SK-N-SH (cell line): ENCODE measurements at regions not wholly inside any gene's neighbourhood (a gene's known extent, or its start where the extent isn't known, plus 50 kb on each side); places are given as distances from the start of the nearest gene placed in this dataset.

Experiments used
- CTCF ChIP-seq: fragments of 200-600 bp; sonication (generic); IDR thresholded peaks from 2 replicates; pipeline ENCODE4 v1.6.1; 2017; ENCODE audit warnings: antibody characterized with exemption, mild to moderate bottlenecking, moderate library complexity
- NFIC ChIP-seq: IDR thresholded peaks from 2 replicates; pipeline ENCODE4 v1.4.0; 2012; ENCODE audit warnings: borderline replicate concordance
- PBX3 ChIP-seq: IDR thresholded peaks from 2 replicates; pipeline ENCODE4; 2012
- POLR2AphosphoS5 ChIP-seq: IDR thresholded peaks from 2 replicates; pipeline ENCODE4 v1.6.1; 2012; ENCODE audit warnings: low read depth, low read length
- SIN3A ChIP-seq: IDR thresholded peaks from 2 replicates; pipeline ENCODE4 v1.6.1; 2012; ENCODE audit warnings: low read depth, mild to moderate bottlenecking, low read length, moderate library complexity, borderline replicate concordance
- SMC3 ChIP-seq: IDR thresholded peaks from 2 replicates; pipeline ENCODE4 v1.6.1; 2012; ENCODE audit warnings: low read depth, low read length, improper control_type of control experiment
- TF ChIP-seq, protein P1 (sequence below): IDR thresholded peaks from 2 replicates; pipeline ENCODE4 v1.4.0; 2012; ENCODE audit warnings: low read depth

- TF ChIP-seq PBX3 (no peak), CTCF (no peak), NFIC (no peak), SIN3A (no peak), SMC3 (no peak), POLR2AphosphoS5 (no peak)
- TF ChIP-seq, protein P1, sequence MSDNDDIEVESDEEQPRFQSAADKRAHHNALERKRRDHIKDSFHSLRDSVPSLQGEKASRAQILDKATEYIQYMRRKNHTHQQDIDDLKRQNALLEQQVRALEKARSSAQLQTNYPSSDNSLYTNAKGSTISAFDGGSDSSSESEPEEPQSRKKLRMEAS, result no peak
Measured at GRCh38 chr6:23088761-23089160, 519.4 kb downstream of the HDGFL1 start.
